ENCODE measurements at regions not wholly inside any gene's neighbourhood (a gene's known extent, or its start where the extent isn't known, plus 50 kb on each side); places are given as distances from the start of the nearest gene placed in this dataset.

GRCh38 chr6:97819710-97820109 is 536.7 kb upstream of the MMS22L start:
- H3K4me1 ChIP-seq (ENCODE audit: low read depth, poor library complexity, severe bottlenecking) = no peaks in the 10 kb centered on the region
- no peak for TF ChIP-seq CTCF (conservative IDR thresholded peaks at IDR 0.05; ENCODE audit: low read depth, low read length)
- no peaks in the 10 kb centered on the region for H3K27me3 ChIP-seq (ENCODE audit: insufficient read depth, low read depth)
- H3K9ac ChIP-seq = no peak overlapping the region
- no peaks in the 10 kb centered on the region for H3K79me2 ChIP-seq (ENCODE audit: insufficient read depth, low read depth)
- H3K4me3 ChIP-seq (IDR thresholded peaks at IDR 0.05; ENCODE audit: insufficient read depth, low read depth, low read length) = no peak overlapping the region
- H2AFZ ChIP-seq (ENCODE audit: low read depth) = no peak overlapping the region
- H3K27ac ChIP-seq = no peak overlapping the region
- H3K36me3 ChIP-seq (ENCODE audit: insufficient read depth) = no peaks in the 10 kb centered on the region
- H3K4me2 ChIP-seq = no peak overlapping the region
- no peaks in the 10 kb centered on the region for H4K20me1 ChIP-seq (ENCODE audit: insufficient read depth)

- H3K9ac ChIP-seq = no peak overlapping the region
- H3K27me3 ChIP-seq (ENCODE audit: insufficient read depth, low read depth) = no peaks in the 10 kb centered on the region
- H4K20me1 ChIP-seq (ENCODE audit: insufficient read depth) = no peaks in the 10 kb centered on the region
These were observed 537.4 kb upstream of the MMS22L start for GRCh38 chr6:97820400-97820799.

DNA sequence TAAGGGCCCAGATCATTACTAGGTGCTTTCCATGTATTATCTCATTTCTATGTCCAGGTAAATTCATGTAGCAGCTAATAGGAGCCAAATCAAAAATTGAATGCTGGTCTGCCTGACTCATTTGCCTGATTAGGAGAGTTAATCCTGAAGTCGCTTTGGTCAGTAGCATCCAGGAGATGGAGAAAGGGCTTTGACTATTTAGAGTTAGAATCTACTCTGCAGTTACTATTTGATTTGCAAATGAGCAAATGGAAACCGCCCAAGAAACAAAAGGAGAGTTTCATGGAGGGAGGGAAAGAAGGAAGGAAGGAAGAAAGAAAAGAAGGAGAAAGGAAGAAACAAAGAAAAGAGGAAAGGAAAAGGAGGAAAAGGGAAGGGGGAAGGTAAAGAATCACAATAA is 539.6 kb upstream of the MMS22L start:
- H3K36me3 ChIP-seq (ENCODE audit: insufficient read depth) = no peaks in the 10 kb centered on the region
- H2AFZ ChIP-seq (ENCODE audit: low read depth) = no peak overlapping the region
- no peaks in the 10 kb centered on the region for H3K4me1 ChIP-seq (ENCODE audit: low read depth, poor library complexity, severe bottlenecking)
- H3K27me3 ChIP-seq (ENCODE audit: insufficient read depth, low read depth) = no peaks in the 10 kb centered on the region
- no peak overlapping the region for H3K27ac ChIP-seq
- H3K4me2 ChIP-seq = no peak overlapping the region
- H4K20me1 ChIP-seq (ENCODE audit: insufficient read depth) = no peaks in the 10 kb centered on the region
- H3K4me3 ChIP-seq (IDR thresholded peaks at IDR 0.05; ENCODE audit: insufficient read depth, low read depth, low read length) = no peak overlapping the region
- no peaks in the 10 kb centered on the region for H3K79me2 ChIP-seq (ENCODE audit: insufficient read depth, low read depth)
- no peak overlapping the region for H3K9ac ChIP-seq
- TF ChIP-seq CTCF (conservative IDR thresholded peaks at IDR 0.05; ENCODE audit: low read depth, low read length) = no peak

More at GRCh38 chr6:97820400-97820799, 537.4 kb upstream of the MMS22L start:
- no peak for TF ChIP-seq CTCF (conservative IDR thresholded peaks at IDR 0.05; ENCODE audit: low read depth, low read length)
- no peak overlapping the region for H2AFZ ChIP-seq (ENCODE audit: low read depth)
- H3K27ac ChIP-seq = no peak overlapping the region
- H3K4me1 ChIP-seq (ENCODE audit: low read depth, poor library complexity, severe bottlenecking) = no peaks in the 10 kb centered on the region
- no peak overlapping the region for H3K4me3 ChIP-seq (IDR thresholded peaks at IDR 0.05; ENCODE audit: insufficient read depth, low read depth, low read length)
- H3K79me2 ChIP-seq (ENCODE audit: insufficient read depth, low read depth) = no peaks in the 10 kb centered on the region
- no peak overlapping the region for H3K4me2 ChIP-seq
- no peaks in the 10 kb centered on the region for H3K36me3 ChIP-seq (ENCODE audit: insufficient read depth)

DNA sequence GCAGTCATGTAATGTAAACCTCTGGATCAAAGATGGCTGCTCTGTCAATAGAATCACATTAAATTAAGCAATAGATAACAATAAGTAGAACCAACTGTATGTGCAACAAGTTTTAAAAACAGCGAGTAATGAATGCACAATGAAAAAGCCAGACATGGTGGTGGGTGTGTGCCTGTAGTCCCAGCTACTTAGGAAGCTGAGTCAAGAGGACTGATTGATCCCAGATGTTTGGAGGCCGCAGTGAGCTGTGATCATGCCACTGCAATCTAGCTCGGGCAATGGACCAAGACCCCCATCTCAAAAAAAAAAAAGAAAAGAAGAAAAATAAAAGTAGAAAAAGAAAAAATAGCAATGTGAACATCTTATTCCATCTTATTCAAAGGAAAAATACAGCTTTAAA is 558.7 kb upstream of the MMS22L start:
- no peaks in the 10 kb centered on the region for H3K4me1 ChIP-seq (ENCODE audit: low read depth, poor library complexity, severe bottlenecking)
- TF ChIP-seq CTCF (conservative IDR thresholded peaks at IDR 0.05; ENCODE audit: low read depth, low read length) = no peak
- H3K4me2 ChIP-seq = no peak overlapping the region
- H2AFZ ChIP-seq (ENCODE audit: low read depth) = no peak overlapping the region
- H3K4me3 ChIP-seq (IDR thresholded peaks at IDR 0.05; ENCODE audit: insufficient read depth, low read depth, low read length) = no peak overlapping the region
- no peaks in the 10 kb centered on the region for H3K79me2 ChIP-seq (ENCODE audit: insufficient read depth, low read depth)
- H3K9ac ChIP-seq = no peak overlapping the region
- no peaks in the 10 kb centered on the region for H3K27me3 ChIP-seq (ENCODE audit: insufficient read depth, low read depth)
- H3K27ac ChIP-seq = no peak overlapping the region
- no peaks in the 10 kb centered on the region for H3K36me3 ChIP-seq (ENCODE audit: insufficient read depth)
- no peaks in the 10 kb centered on the region for H4K20me1 ChIP-seq (ENCODE audit: insufficient read depth)

Data from KMS-11 (cell line).